ENCODE measurements at regions not wholly inside any gene's neighbourhood (a gene's known extent, or its start where the extent isn't known, plus 50 kb on each side); places are given as distances from the start of the nearest gene placed in this dataset.

GRCh38 chr22:49112661-49113626, 714.7 kb downstream of the BRD1 start:
- no peak for TF ChIP-seq EZH2phosphoT487 (conservative IDR thresholded peaks at IDR 0.05; ENCODE audit: low read length)
- TF ChIP-seq CTCF (IDR thresholded peaks at IDR 0.05; ENCODE audit: insufficient read depth, low read length, poor library complexity, severe bottlenecking): no peak
